ENCODE measurements at regions not wholly inside any gene's neighbourhood (a gene's known extent, or its start where the extent isn't known, plus 50 kb on each side); places are given as distances from the start of the nearest gene placed in this dataset.

GRCh38 chr15:54840621-54841398 is 355.9 kb downstream of the RSL24D1 start:
- TF ChIP-seq GATA2 (IDR thresholded peaks at IDR 0.05; ENCODE audit: low read depth, low read length) = no peak
- TF ChIP-seq GATA3 (IDR thresholded peaks at IDR 0.05; ENCODE audit: low read depth, low read length) = no peak

GRCh38 chr15:54839379-54839778 is 357.4 kb downstream of the RSL24D1 start:
- TF ChIP-seq GATA2 (IDR thresholded peaks at IDR 0.05; ENCODE audit: low read depth, low read length) (no peak), GATA3 (IDR thresholded peaks at IDR 0.05; ENCODE audit: low read depth, low read length) (no peak)

- TF ChIP-seq GATA3 (IDR thresholded peaks at IDR 0.05; ENCODE audit: low read depth, low read length) (no peak), GATA2 (IDR thresholded peaks at IDR 0.05; ENCODE audit: low read depth, low read length) (no peak)
Observed at GRCh38 chr15:54836052-54836795, 360.5 kb downstream of the RSL24D1 start.

GRCh38 chr15:54829821-54830220 is 366.9 kb downstream of the RSL24D1 start:
- TF ChIP-seq GATA2 (IDR thresholded peaks at IDR 0.05; ENCODE audit: low read depth, low read length) = no peak
- TF ChIP-seq GATA3 (IDR thresholded peaks at IDR 0.05; ENCODE audit: low read depth, low read length) = no peak

GRCh38 chr15:54820811-54821210 is 375.9 kb downstream of the RSL24D1 start:
- TF ChIP-seq GATA3 (IDR thresholded peaks at IDR 0.05; ENCODE audit: low read depth, low read length) = no peak
- no peak for TF ChIP-seq GATA2 (IDR thresholded peaks at IDR 0.05; ENCODE audit: low read depth, low read length)

GRCh38 chr15:54820098-54820497 is 376.6 kb downstream of the RSL24D1 start:
- TF ChIP-seq GATA2 (IDR thresholded peaks at IDR 0.05; ENCODE audit: low read depth, low read length) = no peak
- TF ChIP-seq GATA3 (IDR thresholded peaks at IDR 0.05; ENCODE audit: low read depth, low read length) = no peak

- no peak for TF ChIP-seq GATA3 (IDR thresholded peaks at IDR 0.05; ENCODE audit: low read depth, low read length)
- TF ChIP-seq GATA2 (IDR thresholded peaks at IDR 0.05; ENCODE audit: low read depth, low read length) = no peak
Observed at GRCh38 chr15:54816401-54816800, 380.3 kb downstream of the RSL24D1 start.

GRCh38 chr15:54815556-54815955 is 381.2 kb downstream of the RSL24D1 start:
- TF ChIP-seq GATA3 (IDR thresholded peaks at IDR 0.05; ENCODE audit: low read depth, low read length) = no peak
- TF ChIP-seq GATA2 (IDR thresholded peaks at IDR 0.05; ENCODE audit: low read depth, low read length) = no peak

- TF ChIP-seq GATA2 (IDR thresholded peaks at IDR 0.05; ENCODE audit: low read depth, low read length) (no peak), GATA3 (IDR thresholded peaks at IDR 0.05; ENCODE audit: low read depth, low read length) (no peak)
Observed at GRCh38 chr15:54812383-54812782, 384.4 kb downstream of the RSL24D1 start.

GRCh38 chr15:54810496-54810895 is 386.2 kb downstream of the RSL24D1 start:
- TF ChIP-seq GATA3 (IDR thresholded peaks at IDR 0.05; ENCODE audit: low read depth, low read length) (no peak), GATA2 (IDR thresholded peaks at IDR 0.05; ENCODE audit: low read depth, low read length) (no peak)

GRCh38 chr15:54810031-54810430 is 386.7 kb downstream of the RSL24D1 start:
- TF ChIP-seq GATA3 (IDR thresholded peaks at IDR 0.05; ENCODE audit: low read depth, low read length) (no peak), GATA2 (IDR thresholded peaks at IDR 0.05; ENCODE audit: low read depth, low read length) (no peak)

- TF ChIP-seq GATA2 (IDR thresholded peaks at IDR 0.05; ENCODE audit: low read depth, low read length) = no peak
- no peak for TF ChIP-seq GATA3 (IDR thresholded peaks at IDR 0.05; ENCODE audit: low read depth, low read length)
Observed at GRCh38 chr15:54808321-54808720, 388.4 kb downstream of the RSL24D1 start.

- TF ChIP-seq GATA2 (IDR thresholded peaks at IDR 0.05; ENCODE audit: low read depth, low read length) (no peak), GATA3 (IDR thresholded peaks at IDR 0.05; ENCODE audit: low read depth, low read length) (no peak)
Observed at GRCh38 chr15:54803987-54804386, 392.8 kb downstream of the RSL24D1 start.

- TF ChIP-seq GATA2 (IDR thresholded peaks at IDR 0.05; ENCODE audit: low read depth, low read length) (no peak), GATA3 (IDR thresholded peaks at IDR 0.05; ENCODE audit: low read depth, low read length) (no peak)
Observed at GRCh38 chr15:54803134-54803808, 393.5 kb downstream of the RSL24D1 start.

Measured in SH-SY5Y (cell line).